Heart right ventricle (tissue), 16 donors: ENCODE measurements at regions not wholly inside any gene's neighbourhood (a gene's known extent, or its start where the extent isn't known, plus 50 kb on each side); places are given as distances from the start of the nearest gene placed in this dataset.

Experiments used
- ATAC-seq, 8 donors: fragments of 200-7000 bp; cut with Tn5 transposase; one replicate each; pipeline ENCODE4 v1.9.1; 2020; ENCODE audit warnings: mild to moderate bottlenecking in 8 of 8, moderate library complexity in 8 of 8, moderate number of reproducible peaks in 1 of 8
- DNase-seq, 2 donors: peaks; one replicate each; pipeline ENCODE4 v3.0.0-alpha.2; 2020
- H3K27ac ChIP-seq, 10 donors: fragments of 200-600 bp; sonication (generic) in 2 of 10; one replicate each; pipeline versions ENCODE4 v1.5.0 to v1.8.0; 2020 to 2022; ENCODE audit warnings: mild to moderate bottlenecking in 3 of 10
- H3K27me3 ChIP-seq, 7 donors: fragments of 200-600 bp; one replicate each; pipeline ENCODE4 v1.8.0; 2021 to 2022; ENCODE audit warnings: mild to moderate bottlenecking in 2 of 7
- H3K36me3 ChIP-seq, 9 donors: fragments of 200-600 bp; sonication (generic) in 1 of 9; one replicate each; pipeline versions ENCODE4 v1.5.0 to v1.8.0; 2020 to 2022; ENCODE audit warnings: mild to moderate bottlenecking in 2 of 9
- H3K4me1 ChIP-seq, 9 donors: fragments of 200-600 bp; sonication (generic) in 1 of 9; one replicate each; pipeline versions ENCODE4 v1.5.0 to v1.8.0; 2020 to 2022; ENCODE audit warnings: mild to moderate bottlenecking in 4 of 9
- H3K4me3 ChIP-seq, 10 donors: fragments of 200-600 bp; sonication (generic) in 2 of 10; one replicate each; pipeline versions ENCODE4 v1.5.0 to v1.8.0; 2020 to 2022; ENCODE audit warnings: mild to moderate bottlenecking in 7 of 10, moderate library complexity in 2 of 10
- H3K9me3 ChIP-seq, 11 donors: fragments of 200-600 bp in 10 of 11; sonication (generic) in 2 of 11; one replicate each; pipeline versions ENCODE4 v1.5.0 to v1.8.0; 2013 to 2022; ENCODE audit warnings: mild to moderate bottlenecking in 2 of 11, control low read depth in 1 of 11, moderate library complexity in 1 of 11
- CTCF ChIP-seq, 9 donors: fragments of 200-600 bp; sonication (generic) in 2 of 9; IDR thresholded peaks; one replicate each; pipeline versions ENCODE4 v1.5.0 to v1.8.0; 2021 to 2022; ENCODE audit warnings: antibody characterized with exemption in 9 of 9, mild to moderate bottlenecking in 5 of 9, moderate library complexity in 1 of 9
- WGBS, 2 donors: extraction: QIAGEN DNeasy Blood & Tissue Kit; methylation state at CpG; one replicate each; pipeline ENCODE4 v1.1.7; 2013; ENCODE audit warnings: inconsistent platforms in 1 of 2; 5-methylcytosine and 5-hydroxymethylcytosine counted together
- intact Hi-C, 10 donors: fragments of 100-400 bp; cut with DNase I; formaldehyde crosslinking; loops; one replicate each; pipeline versions ENCODE4 v1.11.1 to v1.14.2; 2022
- donor health status: Arrhythmogenic right ventricular cardiomyopathy.
- donor health status: ischemic (EF 13 %, LVEDD 7.1; RV severe dilation, severe dysfunction).
- donor health status: healthy with polysubstance abuse.
- donor health status: DM: no; HTN: yes; CAD: no.
- donor health status: DM: no; HTN: no; CAD: no.
- donor health status: ischemic (EF 25% LVEDD 6.9; RV normal size, moderate dysfunction).
- donor health status: ischemic (EF 25% LVEDD 5.7; RV mildly dilated, moderate dysfunction).
- donor health status: healthy.
- donor health status: DM: yes; HTN: yes; CAD: no.
- donor health status: Ischemic cardiomyopathy.
- donor health status: ischemic (EF 35%, LVEDD 5.7; RV mildly dilated, moderate dysfunction).
- donor health status: nonischemic (EF 11% LVEDD 7.7; RV severe dilation, severe dysfunction).
- donor health status: DM: yes; HTN: yes; CAD: no.
- donor health status: PGD.
- donor health status: ischemic (EF 29% LVEDD 5.4; RV normal size, mild dysfunction).
- donor health status: nonischemic (EF 23%, LVEDD 6.1; RV moderate dilation, normal function).

- TF ChIP-seq CTCF (IDR thresholded peaks at IDR 0.05): no peak
- ATAC-seq (no peak), DNase-seq (no peak)
- peaks cover 0 to 48% (median 21%) of the 10 kb centered on the region in 7 donors for H3K27me3 ChIP-seq
- H3K9me3 ChIP-seq: peaks cover 0 to 5% (median 0%) of the 10 kb centered on the region in 11 donors
- H3K36me3 ChIP-seq: no peaks in the 10 kb centered on the region
- WGBS, 2 donors: 77 to 78% methylated on average over 7 of the region's 7 CpGs
- no peak overlapping the region for H3K4me3 ChIP-seq
- peaks cover 0 to 3% (median 0%) of the 10 kb centered on the region in 9 donors for H3K4me1 ChIP-seq
- intact Hi-C loops: no loop called here
- H3K27ac ChIP-seq: no peak overlapping the region
These were observed 179.6 kb upstream of the RPH3A start for GRCh38 chr12:112611908-112612307.

- DNase-seq (no peak), ATAC-seq (no peak)
- no peaks in the 10 kb centered on the region for H3K36me3 ChIP-seq
- H3K27me3 ChIP-seq: peaks cover 0 to 59% (median 28%) of the 10 kb centered on the region in 7 donors
- 69 to 72% methylated on average over 4 of the region's 4 CpGs for WGBS, 2 donors
- TF ChIP-seq CTCF (IDR thresholded peaks at IDR 0.05): no peak
- H3K4me3 ChIP-seq: no peak overlapping the region
- H3K9me3 ChIP-seq: peaks cover 0 to 5% (median 0%) of the 10 kb centered on the region in 11 donors
- no peaks in the 10 kb centered on the region for H3K4me1 ChIP-seq
- intact Hi-C loops: no loop called here
- no peak overlapping the region for H3K27ac ChIP-seq
These were observed 176.4 kb upstream of the RPH3A start for GRCh38 chr12:112615196-112615595.

GRCh38 chr12:112616469-112617152 lies 174.9 kb upstream of the RPH3A start:
- no peak for TF ChIP-seq CTCF (IDR thresholded peaks at IDR 0.05)
- peaks cover 0 to 5% (median 0%) of the 10 kb centered on the region in 11 donors for H3K9me3 ChIP-seq
- 0 to 4% methylated on average over 2 of the region's 2 CpGs for WGBS, 2 donors
- H3K27ac ChIP-seq: no peak overlapping the region
- intact Hi-C loops: no loop called here
- no peaks in the 10 kb centered on the region for H3K36me3 ChIP-seq
- H3K4me1 ChIP-seq: no peaks in the 10 kb centered on the region
- ATAC-seq: no peak
- no peak for DNase-seq
- H3K4me3 ChIP-seq: no peak overlapping the region
- H3K27me3 ChIP-seq: peaks cover 0 to 59% (median 27%) of the 10 kb centered on the region in 7 donors

- Histone ChIP-seq H3K9me3 (peaks cover 0 to 5% (median 0%) of the 10 kb centered on the region in 11 donors), H3K4me3 (no peak overlapping the region), H3K4me1 (no peaks in the 10 kb centered on the region), H3K27me3 (peaks cover 0 to 59% (median 27%) of the 10 kb centered on the region in 7 donors), H3K27ac (no peak overlapping the region), H3K36me3 (no peaks in the 10 kb centered on the region)
- DNase-seq (no peak), ATAC-seq (no peak)
- WGBS, 2 donors: 2 to 6% methylated on average over 3 of the region's 3 CpGs
- intact Hi-C loops: no loop called here
- TF ChIP-seq CTCF (IDR thresholded peaks at IDR 0.05): no peak
These were observed 174.4 kb upstream of the RPH3A start for GRCh38 chr12:112617153-112617505.
